ENCODE measurements at regions not wholly inside any gene's neighbourhood (a gene's known extent, or its start where the extent isn't known, plus 50 kb on each side); places are given as distances from the start of the nearest gene placed in this dataset.

DNA sequence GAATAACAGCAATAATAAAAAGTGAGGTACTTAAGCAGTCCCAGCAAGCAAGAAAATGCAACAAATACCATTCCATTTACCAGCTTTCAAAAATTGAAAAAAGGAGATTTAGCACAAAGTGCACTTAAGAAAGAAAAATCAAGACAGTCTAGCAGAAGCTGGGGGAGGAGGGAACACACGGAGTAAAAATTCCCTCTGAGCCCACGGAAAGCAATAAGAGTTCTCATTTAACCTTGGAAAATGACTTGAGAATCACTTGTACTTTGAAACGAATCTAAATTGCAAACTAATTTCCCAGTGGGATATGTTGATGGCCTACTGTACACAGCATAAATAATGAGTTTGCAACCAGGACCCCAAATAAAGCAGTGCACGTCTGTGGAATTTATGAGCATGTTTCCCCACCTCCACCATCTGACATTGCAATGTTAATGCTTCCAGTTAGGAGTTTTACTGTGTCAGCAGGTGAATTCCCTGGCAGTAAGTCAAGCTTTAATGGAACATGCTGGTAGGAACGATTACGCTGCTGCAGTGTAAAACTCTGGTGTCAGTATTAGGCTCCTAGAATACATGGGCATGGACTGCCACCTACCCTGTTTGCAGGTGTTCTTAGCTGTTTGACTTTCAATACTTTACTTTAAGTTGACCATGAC, 386.8 kb downstream of the HDGFL1 start:
- TF ChIP-seq, protein P1, sequence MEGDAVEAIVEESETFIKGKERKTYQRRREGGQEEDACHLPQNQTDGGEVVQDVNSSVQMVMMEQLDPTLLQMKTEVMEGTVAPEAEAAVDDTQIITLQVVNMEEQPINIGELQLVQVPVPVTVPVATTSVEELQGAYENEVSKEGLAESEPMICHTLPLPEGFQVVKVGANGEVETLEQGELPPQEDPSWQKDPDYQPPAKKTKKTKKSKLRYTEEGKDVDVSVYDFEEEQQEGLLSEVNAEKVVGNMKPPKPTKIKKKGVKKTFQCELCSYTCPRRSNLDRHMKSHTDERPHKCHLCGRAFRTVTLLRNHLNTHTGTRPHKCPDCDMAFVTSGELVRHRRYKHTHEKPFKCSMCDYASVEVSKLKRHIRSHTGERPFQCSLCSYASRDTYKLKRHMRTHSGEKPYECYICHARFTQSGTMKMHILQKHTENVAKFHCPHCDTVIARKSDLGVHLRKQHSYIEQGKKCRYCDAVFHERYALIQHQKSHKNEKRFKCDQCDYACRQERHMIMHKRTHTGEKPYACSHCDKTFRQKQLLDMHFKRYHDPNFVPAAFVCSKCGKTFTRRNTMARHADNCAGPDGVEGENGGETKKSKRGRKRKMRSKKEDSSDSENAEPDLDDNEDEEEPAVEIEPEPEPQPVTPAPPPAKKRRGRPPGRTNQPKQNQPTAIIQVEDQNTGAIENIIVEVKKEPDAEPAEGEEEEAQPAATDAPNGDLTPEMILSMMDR (IDR thresholded peaks at IDR 0.05) = no peak
- no peak for TF ChIP-seq POLR2A (IDR thresholded peaks at IDR 0.05)
